IMR-90 (cell line): ENCODE measurements at regions not wholly inside any gene's neighbourhood (a gene's known extent, or its start where the extent isn't known, plus 50 kb on each side); places are given as distances from the start of the nearest gene placed in this dataset.

ENCODE experiments used
- ATAC-seq: fragments of 200-7000 bp; cut with Tn5 transposase; 2 replicates; pipeline ENCODE4 v1.9.1; 2020; ENCODE audit warnings: low read depth, mild to moderate bottlenecking, moderate library complexity
- BruUV-seq: library from RNA; stranded (reverse); fragments of 400-500 nt; replicated peaks from 2 replicates; lab custom pipeline; 2021; lab: Mats Ljungman, UMichigan
- CTCF ChIA-PET: fragments of 300-600 bp; formaldehyde crosslinking; extraction: SDS; loops from one replicate; lab custom pipeline; 2021; ENCODE audit warnings: antibody characterized with exemption; lab: Yijun Ruan, JAX
- POLR2A ChIA-PET: fragments of 300-600 bp; sonication (Branson Sonifier 250); formaldehyde crosslinking; loops from one replicate; lab custom pipeline; 2022; ENCODE audit warnings: antibody characterized with exemption; ENCODE audit not compliant: unreplicated experiment; lab: Charles Lee
- DNase-seq: peaks from one replicate; pipeline ENCODE4 v3.0.0; 2013
- H2AFZ ChIP-seq: replicated peaks from 2 replicates; pipeline ENCODE3; 2013; ENCODE audit warnings: low read length, mild to moderate bottlenecking; ENCODE audit not compliant: poor library complexity
- H2AK5ac ChIP-seq: 2 replicates; pipeline ENCODE4 v1.6.1; 2013; ENCODE audit warnings: low read depth, low read length, inconsistent platforms
- H2AK9ac ChIP-seq: replicated peaks from 2 replicates; pipeline ENCODE3; 2013; ENCODE audit warnings: mild to moderate bottlenecking, low read depth, low read length, moderate library complexity; ENCODE audit not compliant: poor library complexity
- H2BK120ac ChIP-seq: 2 replicates; pipeline ENCODE4 v1.6.1; 2013; ENCODE audit warnings: low read depth, low read length, inconsistent platforms
- H2BK15ac ChIP-seq: 3 replicates; pipeline ENCODE4 v1.6.1; 2013; ENCODE audit warnings: low read depth, low read length, inconsistent platforms
- H2BK20ac ChIP-seq: 2 replicates; pipeline ENCODE4 v1.6.1; 2013; ENCODE audit warnings: low read depth, mild to moderate bottlenecking, inconsistent platforms, low read length, moderate library complexity
- H2BK5ac ChIP-seq: 2 replicates; pipeline ENCODE4 v1.6.1; 2013; ENCODE audit warnings: mild to moderate bottlenecking, low read depth, low read length, inconsistent platforms; ENCODE audit not compliant: poor library complexity, severe bottlenecking
- H3K14ac ChIP-seq: replicated peaks from 2 replicates; pipeline ENCODE4 v1.6.1; 2013; ENCODE audit warnings: low read depth, low read length, inconsistent platforms
- H3K18ac ChIP-seq: 2 replicates; pipeline ENCODE4 v1.6.1; 2013; ENCODE audit warnings: low read depth, low read length, control low read depth
- H3K23ac ChIP-seq: 2 replicates; pipeline ENCODE4 v1.6.1; 2013; ENCODE audit warnings: low read depth, low read length, inconsistent platforms
- H3K27ac ChIP-seq: 2 replicates; pipeline ENCODE4 v1.5.1; 2013; ENCODE audit warnings: mild to moderate bottlenecking, control low read depth, low read length; ENCODE audit not compliant: insufficient read depth
- H3K27me3 ChIP-seq: 2 replicates; pipeline ENCODE4 v1.6.1; 2013; ENCODE audit warnings: low read length; ENCODE audit not compliant: control insufficient read depth, insufficient read depth
- H3K36me3 ChIP-seq: 2 replicates; pipeline ENCODE4 v1.6.1; 2013; ENCODE audit warnings: low read length, mixed read lengths; ENCODE audit not compliant: control insufficient read depth, insufficient read depth
- H3K4ac ChIP-seq: 2 replicates; pipeline ENCODE4 v1.6.1; 2013; ENCODE audit warnings: low read depth, low read length, inconsistent platforms
- H3K4me1 ChIP-seq: 2 replicates; pipeline ENCODE4 v1.6.1; 2013; ENCODE audit warnings: low read length, mixed read lengths; ENCODE audit not compliant: control insufficient read depth, insufficient read depth
- H3K4me2 ChIP-seq: 2 replicates; pipeline ENCODE4 v1.6.1; 2013; ENCODE audit warnings: low read depth, mild to moderate bottlenecking, control low read depth, low read length, moderate library complexity
- H3K4me3 ChIP-seq: 2 replicates; pipeline ENCODE4 v1.5.1; 2013; ENCODE audit warnings: low read depth, mild to moderate bottlenecking, control low read depth, low read length, moderate library complexity; ENCODE audit not compliant: insufficient read depth
- H3K56ac ChIP-seq: 2 replicates; pipeline ENCODE4 v1.6.1; 2013; ENCODE audit warnings: low read length, inconsistent platforms; ENCODE audit not compliant: insufficient read depth; ENCODE audit errors: extremely low read depth
- H3K79me1 ChIP-seq, 2 experiments: 2 replicates each; pipeline ENCODE4 v1.6.1; 2013; ENCODE audit warnings: low read length in 2 of 2, inconsistent platforms in 1 of 2, low read depth in 1 of 2
- H3K9ac ChIP-seq: 2 replicates; pipeline ENCODE4 v1.6.1; 2013; ENCODE audit warnings: low read depth, low read length, control low read depth
- H3K9me1 ChIP-seq: 2 replicates; pipeline ENCODE4 v1.6.1; 2013; ENCODE audit warnings: low read length, inconsistent platforms; ENCODE audit not compliant: insufficient read depth
- H3K9me3 ChIP-seq: 2 replicates; pipeline ENCODE4 v1.6.1; 2013; ENCODE audit warnings: low read length; ENCODE audit not compliant: control insufficient read depth, insufficient read depth
- H4K20me1 ChIP-seq: 2 replicates; pipeline ENCODE4 v1.6.1; 2013; ENCODE audit warnings: low read length, inconsistent platforms; ENCODE audit not compliant: insufficient read depth
- H4K5ac ChIP-seq: 2 replicates; pipeline ENCODE4 v1.6.1; 2013; ENCODE audit warnings: mild to moderate bottlenecking, low read depth, low read length, control low read depth
- H4K8ac ChIP-seq, 2 experiments: 2 replicates each; pipeline ENCODE4 v1.6.1; 2013; ENCODE audit warnings: low read depth in 2 of 2, low read length in 2 of 2, control low read depth in 1 of 2, inconsistent platforms in 1 of 2
- H4K91ac ChIP-seq: 2 replicates; pipeline ENCODE4 v1.6.1; 2013; ENCODE audit warnings: low read depth, low read length, inconsistent platforms; ENCODE audit not compliant: insufficient read depth
- BHLHE40 ChIP-seq: fragments of 150-350 bp; IDR thresholded peaks from 2 replicates; pipeline ENCODE4 v1.6.1; 2016; ENCODE audit warnings: mild to moderate bottlenecking, low read depth, low read length
- MAFK ChIP-seq: IDR thresholded peaks from 2 replicates; pipeline ENCODE4 v1.6.1; 2012; ENCODE audit warnings: low read depth, low read length, improper control_type of control experiment
- RCOR1 ChIP-seq: IDR thresholded peaks from 2 replicates; pipeline ENCODE4 v1.6.1; 2012; ENCODE audit warnings: mild to moderate bottlenecking, low read length, improper control_type of control experiment; ENCODE audit not compliant: insufficient replicate concordance
- WGBS, 2 experiments: methylation state at CpG; one replicate each; pipeline versions ENCODE4 v1.1.5 to v1.1.7; 2013; ENCODE audit warnings: missing lambda C conversion rate in 2 of 2; ENCODE audit not compliant: insufficient read length in 1 of 2; ENCODE audit errors: extremely low coverage in 2 of 2; 5-methylcytosine and 5-hydroxymethylcytosine counted together
- dilution Hi-C: fragments of 300-500 bp; cut with HindIII; formaldehyde crosslinking; loops from one replicate; pipeline ENCODE4 v1.14.3; 2018; ENCODE audit warnings: low sequenced_read_pairs; ENCODE audit not compliant: unreplicated experiment
- in situ Hi-C: fragments of 300-500 bp; cut with MboI; formaldehyde crosslinking; loops from 3 replicates; pipeline ENCODE4 v1.14.3; 2019; ENCODE audit warnings: low sequenced_read_pairs, inconsistent platforms, mixed read lengths
- intact Hi-C: fragments of 100-400 bp; cut with micrococcal nuclease; formaldehyde crosslinking; loops from 2 replicates; pipeline ENCODE4 v1.10.0; 2022
- TF ChIP-seq, protein P1 (sequence below): conservative IDR thresholded peaks from 2 replicates; pipeline ENCODE4 v1.5.1; 2012; ENCODE audit warnings: mild to moderate bottlenecking, low read depth, low read length, improper control_type of control experiment

GRCh38 chr18:6609666-6610264 is 119.8 kb upstream of the ARHGAP28 start:
- dilution Hi-C loops (no loop called here), intact Hi-C loops (no loop called here), in situ Hi-C loops (no loop called here)
- POLR2A ChIA-PET: no interaction called here
- CTCF ChIA-PET: no interaction called here
- H3K9me3 ChIP-seq: no peaks in the 10 kb centered on the region; the same call in 1 of the 2 replicates
- no peak overlapping the region for H2BK20ac ChIP-seq
- H3K9ac ChIP-seq: no peak overlapping the region
- no peak overlapping the region for H3K18ac ChIP-seq
- H2BK5ac ChIP-seq: no peak overlapping the region
- H3K4me3 ChIP-seq: no peak overlapping the region
- no peak overlapping the region for H3K14ac ChIP-seq
- H3K4ac ChIP-seq: no peak overlapping the region
- no peaks in the 10 kb centered on the region for H3K9me1 ChIP-seq
- no peaks in the 10 kb centered on the region for H3K79me1 ChIP-seq
- no TSS peak for BruUV-seq
- H2BK15ac ChIP-seq: no peak overlapping the region
- no peak overlapping the region for H3K23ac ChIP-seq
- no peak overlapping the region for H3K4me2 ChIP-seq
- no peak overlapping the region for H2AK5ac ChIP-seq
- ATAC-seq (no peak), DNase-seq (no peak)
- H3K27ac ChIP-seq: no peak overlapping the region
- no peak overlapping the region for H4K5ac ChIP-seq
- no peaks in the 10 kb centered on the region for H3K36me3 ChIP-seq
- no peaks in the 10 kb centered on the region for H4K20me1 ChIP-seq
- H4K91ac ChIP-seq: no peak overlapping the region
- H3K4me1 ChIP-seq: peaks cover 4% of the 10 kb centered on the region; the same call in 1 of the 2 replicates
- no peak overlapping the region for H4K8ac ChIP-seq
- no peak overlapping the region for H3K56ac ChIP-seq
- H3K27me3 ChIP-seq: no peaks in the 10 kb centered on the region; the same call in 1 of the 2 replicates
- H2AK9ac ChIP-seq: no peak overlapping the region
- WGBS, 2 experiments: 80% methylated on average over 1 of the region's 7 CpGs; no CpG with 5 or more reads in 1 of the 2 experiments
- H2BK120ac ChIP-seq: no peak overlapping the region
- H2AFZ ChIP-seq: no peak overlapping the region
- TF ChIP-seq MAFK (peak; percentile 92), BHLHE40 (no peak), RCOR1 (no peak)
- TF ChIP-seq, protein P1, sequence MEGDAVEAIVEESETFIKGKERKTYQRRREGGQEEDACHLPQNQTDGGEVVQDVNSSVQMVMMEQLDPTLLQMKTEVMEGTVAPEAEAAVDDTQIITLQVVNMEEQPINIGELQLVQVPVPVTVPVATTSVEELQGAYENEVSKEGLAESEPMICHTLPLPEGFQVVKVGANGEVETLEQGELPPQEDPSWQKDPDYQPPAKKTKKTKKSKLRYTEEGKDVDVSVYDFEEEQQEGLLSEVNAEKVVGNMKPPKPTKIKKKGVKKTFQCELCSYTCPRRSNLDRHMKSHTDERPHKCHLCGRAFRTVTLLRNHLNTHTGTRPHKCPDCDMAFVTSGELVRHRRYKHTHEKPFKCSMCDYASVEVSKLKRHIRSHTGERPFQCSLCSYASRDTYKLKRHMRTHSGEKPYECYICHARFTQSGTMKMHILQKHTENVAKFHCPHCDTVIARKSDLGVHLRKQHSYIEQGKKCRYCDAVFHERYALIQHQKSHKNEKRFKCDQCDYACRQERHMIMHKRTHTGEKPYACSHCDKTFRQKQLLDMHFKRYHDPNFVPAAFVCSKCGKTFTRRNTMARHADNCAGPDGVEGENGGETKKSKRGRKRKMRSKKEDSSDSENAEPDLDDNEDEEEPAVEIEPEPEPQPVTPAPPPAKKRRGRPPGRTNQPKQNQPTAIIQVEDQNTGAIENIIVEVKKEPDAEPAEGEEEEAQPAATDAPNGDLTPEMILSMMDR: no peak
